Keratinocyte (primary cell): ENCODE measurements at regions not wholly inside any gene's neighbourhood (a gene's known extent, or its start where the extent isn't known, plus 50 kb on each side); places are given as distances from the start of the nearest gene placed in this dataset.

Source experiments
- DNase-seq: peaks from one replicate; pipeline ENCODE4 v3.0.0-alpha.2; 2011; ENCODE audit warnings: low read depth, missing footprints, low spot score
- FAIRE-seq: peaks from 2 replicates; lab custom pipeline; 2011; peaks lifted over from hg19 to GRCh38; lab: Jason Lieb, UNC
- H2AFZ ChIP-seq: 2 replicates; pipeline ENCODE4 v1.6.0; 2012; ENCODE audit warnings: low read length, control low read depth, inconsistent platforms; ENCODE audit not compliant: control insufficient read depth
- H3K27ac ChIP-seq: 2 replicates; pipeline ENCODE4 v1.5.1; 2011; ENCODE audit warnings: low read length; ENCODE audit not compliant: control insufficient read depth, insufficient read depth
- H3K27me3 ChIP-seq: 3 replicates; pipeline ENCODE4 v1.6.0; 2011; ENCODE audit warnings: low read length; ENCODE audit not compliant: control insufficient read depth, insufficient read depth; ENCODE audit errors: extremely low read depth
- H3K36me3 ChIP-seq, 2 experiments: 2 replicates in 1 of 2; 3 replicates in 1 of 2; pipeline ENCODE4 v1.5.1; 2011; ENCODE audit warnings: low read length in 2 of 2, mild to moderate bottlenecking in 1 of 2; ENCODE audit not compliant: control insufficient read depth in 2 of 2, insufficient read depth in 2 of 2; ENCODE audit errors: extremely low read depth in 1 of 2
- H3K4me1 ChIP-seq: 3 replicates; pipeline ENCODE4 v1.5.1; 2011; ENCODE audit warnings: low read length; ENCODE audit not compliant: control insufficient read depth, insufficient read depth; ENCODE audit errors: extremely low read depth
- H3K4me2 ChIP-seq: 3 replicates; pipeline ENCODE4 v1.6.0; 2011; ENCODE audit warnings: low read depth, low read length; ENCODE audit not compliant: control insufficient read depth, insufficient read depth; ENCODE audit errors: extremely low read depth
- H3K4me3 ChIP-seq, 3 experiments: fragments of 200-600 bp in 1 of 3; sonication (generic) in 1 of 3; 2 replicates in 2 of 3; 3 replicates in 1 of 3; pipeline ENCODE4 v1.5.1; 2011 to 2016; ENCODE audit warnings: low read length in 3 of 3, mild to moderate bottlenecking in 3 of 3, control low read depth in 2 of 3, inconsistent platforms in 1 of 3, low read depth in 1 of 3, mixed read lengths in 1 of 3, mixed run types in 1 of 3, moderate library complexity in 1 of 3; ENCODE audit not compliant: control insufficient read depth in 2 of 3, insufficient read depth in 2 of 3; ENCODE audit errors: extremely low read depth in 1 of 3
- H3K79me2 ChIP-seq: 2 replicates; pipeline ENCODE4 v1.6.0; 2012; ENCODE audit warnings: low read length; ENCODE audit not compliant: control insufficient read depth, insufficient read depth
- H3K9ac ChIP-seq: 3 replicates; pipeline ENCODE4 v1.6.0; 2011; ENCODE audit warnings: low read length; ENCODE audit not compliant: control insufficient read depth, insufficient read depth; ENCODE audit errors: extremely low read depth
- H3K9me1 ChIP-seq: 3 replicates; pipeline ENCODE4 v1.6.0; 2011; ENCODE audit warnings: low read length; ENCODE audit not compliant: control insufficient read depth, insufficient read depth; ENCODE audit errors: extremely low read depth
- H3K9me3 ChIP-seq: 2 replicates; pipeline ENCODE4 v1.5.1; 2012; ENCODE audit warnings: low read depth, low read length; ENCODE audit not compliant: control insufficient read depth
- H4K20me1 ChIP-seq: 3 replicates; pipeline ENCODE4 v1.6.0; 2011; ENCODE audit warnings: low read length; ENCODE audit not compliant: control insufficient read depth, insufficient read depth; ENCODE audit errors: extremely low read depth
- CTCF ChIP-seq, 3 experiments: IDR thresholded peaks in 1 of 3; conservative IDR thresholded peaks in 1 of 3; optimal IDR thresholded peaks in 1 of 3; 2 replicates in 2 of 3; 3 replicates in 1 of 3; pipeline versions ENCODE3 to v1.5.1; 2011; ENCODE audit warnings: low read length in 3 of 3, mild to moderate bottlenecking in 3 of 3, moderate library complexity in 2 of 3, control low read depth in 1 of 3, inconsistent platforms in 1 of 3; ENCODE audit not compliant: insufficient read depth in 2 of 3; ENCODE audit errors: extremely low read depth in 1 of 3
- EZH2 ChIP-seq: IDR thresholded peaks from one replicate; pipeline ENCODE4 v1.6.1; 2012; ENCODE audit warnings: inconsistent platforms, mild to moderate bottlenecking, low read length, moderate library complexity
- dilution Hi-C: fragments of 300-500 bp; cut with MboI; formaldehyde crosslinking; loops from one replicate; pipeline ENCODE4 v1.7.0; 2020; ENCODE audit warnings: low sequenced_read_pairs; ENCODE audit not compliant: extremely low pct_ligation_motif_present

- Histone ChIP-seq H3K9ac (no peak overlapping the region), H3K27ac (no peak overlapping the region), H3K79me2 (no peaks in the 10 kb centered on the region), H2AFZ (no peak overlapping the region), H4K20me1 (no peaks in the 10 kb centered on the region), H3K4me1 (no peaks in the 10 kb centered on the region), H3K4me3 (no peak overlapping the region), H3K4me2 (no peak overlapping the region), H3K36me3 (no peaks in the 10 kb centered on the region), H3K9me1 (no peaks in the 10 kb centered on the region), H3K9me3 (no peaks in the 10 kb centered on the region), H3K27me3 (no peaks in the 10 kb centered on the region)
- TF ChIP-seq EZH2, result no peak
- no peak for FAIRE-seq
- dilution Hi-C loops, result no loop called here
- DNase-seq, result no peak
These were observed 70.3 kb upstream of the PIP4K2A start for GRCh38 chr10:22784668-22785067.

GRCh38 chr10:22783807-22784206, 69.4 kb upstream of the PIP4K2A start:
- H2AFZ ChIP-seq, result no peak overlapping the region
- H3K27me3 ChIP-seq, result no peaks in the 10 kb centered on the region
- H3K4me3 ChIP-seq, result no peak overlapping the region
- no peaks in the 10 kb centered on the region for H3K4me1 ChIP-seq
- H4K20me1 ChIP-seq, result no peaks in the 10 kb centered on the region
- H3K36me3 ChIP-seq, result no peaks in the 10 kb centered on the region
- H3K9ac ChIP-seq, result no peak overlapping the region
- H3K9me1 ChIP-seq, result no peaks in the 10 kb centered on the region
- H3K9me3 ChIP-seq, result no peaks in the 10 kb centered on the region
- H3K27ac ChIP-seq, result no peak overlapping the region
- TF ChIP-seq CTCF (optimal IDR thresholded peaks at IDR 0.05 in 1 of 3, IDR thresholded peaks at IDR 0.05 in 1 of 3, conservative IDR thresholded peaks at IDR 0.05 in 1 of 3; ENCODE audit: extremely low read depth in 1 of 3, insufficient read depth in 2 of 3, low read length in 3 of 3), result no peak
- no peak for TF ChIP-seq EZH2
- H3K4me2 ChIP-seq, result no peak overlapping the region
- dilution Hi-C loops, result no loop called here
- no peaks in the 10 kb centered on the region for H3K79me2 ChIP-seq
- no peak for FAIRE-seq
- DNase-seq, result no peak

- Histone ChIP-seq H3K9ac (no peak overlapping the region), H3K27me3 (no peaks in the 10 kb centered on the region), H3K79me2 (no peaks in the 10 kb centered on the region), H3K27ac (no peak overlapping the region), H3K9me3 (no peaks in the 10 kb centered on the region), H3K4me1 (no peaks in the 10 kb centered on the region), H3K4me3 (no peak overlapping the region), H4K20me1 (no peaks in the 10 kb centered on the region), H3K9me1 (no peaks in the 10 kb centered on the region), H2AFZ (no peak overlapping the region), H3K36me3 (no peaks in the 10 kb centered on the region), H3K4me2 (no peak overlapping the region)
- DNase-seq (no peak), FAIRE-seq (no peak)
- dilution Hi-C loops, result no loop called here
- TF ChIP-seq CTCF (optimal IDR thresholded peaks at IDR 0.05 in 1 of 3, IDR thresholded peaks at IDR 0.05 in 1 of 3, conservative IDR thresholded peaks at IDR 0.05 in 1 of 3; ENCODE audit: extremely low read depth in 1 of 3, insufficient read depth in 2 of 3, low read length in 3 of 3) (no peak), EZH2 (no peak)
These were observed 66.1 kb upstream of the PIP4K2A start for GRCh38 chr10:22780474-22780885.
